ENCODE measurements at regions not wholly inside any gene's neighbourhood (a gene's known extent, or its start where the extent isn't known, plus 50 kb on each side); places are given as distances from the start of the nearest gene placed in this dataset.
"Not testable (repeated sequence)": the region's sequence is repeated elsewhere in the genome, so short reads cannot be mapped to it uniquely, and the experiment has no call there.

DNA sequence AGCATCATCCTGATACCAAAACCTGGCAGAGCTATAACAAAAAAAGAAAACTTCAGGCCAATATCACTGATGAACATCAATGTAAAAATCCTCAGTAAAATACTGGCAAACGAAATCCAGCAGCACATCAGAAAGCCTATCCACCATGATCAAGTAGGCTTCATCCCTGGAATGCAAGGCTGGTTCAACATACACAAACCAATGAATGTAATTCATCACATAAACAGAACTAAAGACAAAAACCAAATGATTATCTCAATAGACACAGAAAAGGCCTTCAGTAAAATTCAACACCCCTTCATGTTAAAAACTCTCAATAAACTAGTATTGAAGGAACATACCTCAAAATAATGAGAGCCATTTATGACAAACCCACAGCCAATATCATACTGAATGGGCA is 58.7 kb upstream of the SNRK start:
- H2BK5ac ChIP-seq (ENCODE audit: low read depth, low read length, poor library complexity); H2BK12ac ChIP-seq (ENCODE audit: low read length); H3K9ac ChIP-seq (ENCODE audit: low read length); H3K18ac ChIP-seq (ENCODE audit: low read length); H3K36me3 ChIP-seq (ENCODE audit: control insufficient read depth in 1 of 2, insufficient read depth in 2 of 2, low read length in 2 of 2); H4K12ac ChIP-seq (ENCODE audit: low read depth, low read length); H2BK120ac ChIP-seq (ENCODE audit: insufficient read depth, low read length, poor library complexity); H2AFZ ChIP-seq (ENCODE audit: insufficient read depth, low read length, poor library complexity); H3K79me2 ChIP-seq (ENCODE audit: control insufficient read depth, insufficient read depth, low read length, poor library complexity); H3K4me2 ChIP-seq (ENCODE audit: low read length); H3K23ac ChIP-seq (ENCODE audit: low read length); H4K91ac ChIP-seq (ENCODE audit: low read depth, low read length); H3K9me3 ChIP-seq (ENCODE audit: insufficient read depth, low read depth, low read length); H3K27ac ChIP-seq (ENCODE audit: low read depth, low read length); H3K4me3 ChIP-seq (ENCODE audit: low read depth, low read length); DNase-seq; H3K14ac ChIP-seq (ENCODE audit: low read length); H4K8ac ChIP-seq (ENCODE audit: low read depth, low read length); H3K4me1 ChIP-seq (ENCODE audit: control insufficient read depth in 1 of 2, insufficient read depth in 2 of 2, low read length in 2 of 2); H3K27me3 ChIP-seq (ENCODE audit: insufficient read depth, low read length); H2AK5ac ChIP-seq (ENCODE audit: low read length); H3K79me1 ChIP-seq (ENCODE audit: low read length); H3K4ac ChIP-seq (ENCODE audit: low read depth, low read length): not testable (repeated sequence)
- WGBS (ENCODE audit: extremely low coverage, insufficient coverage, insufficient read length) = no CpG with 5 or more reads among the region's 1 CpG

DNA sequence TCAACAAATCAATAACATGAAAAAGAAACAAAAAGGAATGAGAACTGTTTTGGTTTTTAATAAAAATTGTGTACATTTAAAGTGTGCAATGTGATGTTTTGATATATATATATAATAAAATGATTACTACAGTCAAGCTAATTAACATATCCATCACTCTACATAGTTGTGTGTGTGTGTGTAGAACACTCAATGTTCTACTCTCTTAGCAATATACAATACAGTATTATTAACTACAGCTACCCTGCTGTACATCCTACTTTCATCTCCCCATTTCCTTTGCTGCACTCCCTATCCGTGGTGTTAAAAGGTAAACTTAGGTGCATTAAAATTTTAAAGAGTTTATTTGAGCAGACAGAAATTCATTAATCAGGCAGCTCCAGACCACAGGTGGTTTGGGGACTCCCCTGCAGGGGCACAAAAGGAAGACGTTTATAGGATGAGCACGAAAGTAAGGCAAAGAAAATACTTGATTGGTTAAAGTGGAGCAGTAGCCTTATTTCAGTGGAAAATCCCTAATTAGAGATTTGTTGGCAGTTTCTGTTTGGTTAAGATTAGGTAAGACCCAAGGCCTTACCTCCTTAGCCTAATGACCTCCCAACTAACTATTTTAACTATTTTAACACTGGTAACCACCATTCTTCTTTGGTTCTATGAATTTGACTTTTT is 61.8 kb upstream of the SNRK start:
- Histone ChIP-seq H3K4me1 (ENCODE audit: control insufficient read depth in 1 of 2, insufficient read depth in 2 of 2, low read length in 2 of 2) (no peaks in the 10 kb centered on the region), H2BK5ac (ENCODE audit: low read depth, low read length, poor library complexity) (no peak overlapping the region), H3K18ac (ENCODE audit: low read length) (no peak overlapping the region), H3K79me2 (ENCODE audit: control insufficient read depth, insufficient read depth, low read length, poor library complexity) (no peaks in the 10 kb centered on the region), H3K9ac (ENCODE audit: low read length) (no peak overlapping the region), H3K79me1 (ENCODE audit: low read length) (no peaks in the 10 kb centered on the region), H2BK120ac (ENCODE audit: insufficient read depth, low read length, poor library complexity) (no peak overlapping the region), H3K4ac (ENCODE audit: low read depth, low read length) (no peak overlapping the region), H4K12ac (ENCODE audit: low read depth, low read length) (no peak overlapping the region), H2AK5ac (ENCODE audit: low read length) (no peak overlapping the region), H3K27me3 (ENCODE audit: insufficient read depth, low read length) (no peaks in the 10 kb centered on the region), H3K23ac (ENCODE audit: low read length) (no peak overlapping the region), H3K36me3 (ENCODE audit: control insufficient read depth in 1 of 2, insufficient read depth in 2 of 2, low read length in 2 of 2) (no peaks in the 10 kb centered on the region), H2BK12ac (ENCODE audit: low read length) (no peak overlapping the region), H3K9me3 (ENCODE audit: insufficient read depth, low read depth, low read length) (no peaks in the 10 kb centered on the region), H4K91ac (ENCODE audit: low read depth, low read length) (no peak overlapping the region), H2AFZ (ENCODE audit: insufficient read depth, low read length, poor library complexity) (no peak overlapping the region), H4K8ac (ENCODE audit: low read depth, low read length) (no peak overlapping the region), H3K27ac (ENCODE audit: low read depth, low read length) (no peak overlapping the region), H3K4me3 (ENCODE audit: low read depth, low read length) (no peak overlapping the region), H3K4me2 (ENCODE audit: low read length) (no peak overlapping the region), H3K14ac (ENCODE audit: low read length) (no peak overlapping the region)
- WGBS (ENCODE audit: extremely low coverage, insufficient coverage, insufficient read length) = no CpG with 5 or more reads among the region's 3 CpGs
- DNase-seq = no peak

DNA sequence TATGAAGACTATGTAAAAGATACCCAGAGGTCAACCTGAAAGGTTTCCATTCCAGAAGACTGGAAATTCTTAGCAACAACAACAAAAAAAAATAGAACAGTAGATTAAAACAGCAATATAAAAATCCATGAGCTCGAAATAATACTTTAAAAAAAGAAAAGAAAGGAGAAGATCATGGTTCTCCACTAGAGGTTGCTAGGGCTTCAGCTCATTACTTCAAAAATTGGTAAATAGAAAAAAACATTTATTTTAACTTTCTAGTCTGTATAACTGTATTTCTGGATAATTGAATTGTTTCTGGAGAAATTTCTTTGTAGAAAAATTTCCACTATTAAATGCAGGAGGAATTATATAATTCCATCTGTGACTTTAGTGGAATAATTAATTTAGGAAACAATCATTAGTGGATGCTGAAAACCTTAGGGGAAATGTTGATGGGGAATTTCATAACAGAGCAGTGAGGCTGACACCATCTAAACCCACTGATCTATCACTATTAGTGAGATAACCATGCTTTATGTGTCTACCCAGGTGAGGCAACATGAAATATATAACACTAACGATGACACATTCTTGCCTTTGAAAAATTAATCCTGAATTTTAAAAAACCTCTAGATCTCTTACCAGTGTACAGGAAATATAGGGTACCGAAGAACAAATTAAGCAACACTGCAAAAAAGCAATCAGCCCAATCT is 62.5 kb upstream of the SNRK start:
- H2BK120ac ChIP-seq (ENCODE audit: insufficient read depth, low read length, poor library complexity) = no peak overlapping the region
- no peaks in the 10 kb centered on the region for H3K36me3 ChIP-seq (ENCODE audit: control insufficient read depth in 1 of 2, insufficient read depth in 2 of 2, low read length in 2 of 2)
- H4K91ac ChIP-seq (ENCODE audit: low read depth, low read length) = no peak overlapping the region
- H3K9ac ChIP-seq (ENCODE audit: low read length) = no peak overlapping the region
- WGBS (ENCODE audit: extremely low coverage, insufficient coverage, insufficient read length) = no CpG with 5 or more reads among the region's 3 CpGs
- DNase-seq = no peak
- H4K8ac ChIP-seq (ENCODE audit: low read depth, low read length) = no peak overlapping the region
- no peak overlapping the region for H3K4ac ChIP-seq (ENCODE audit: low read depth, low read length)
- no peak overlapping the region for H3K4me2 ChIP-seq (ENCODE audit: low read length)
- no peak overlapping the region for H2BK12ac ChIP-seq (ENCODE audit: low read length)
- H3K4me3 ChIP-seq (ENCODE audit: low read depth, low read length) = no peak overlapping the region
- no peak overlapping the region for H3K18ac ChIP-seq (ENCODE audit: low read length)
- H4K12ac ChIP-seq (ENCODE audit: low read depth, low read length) = no peak overlapping the region
- H3K14ac ChIP-seq (ENCODE audit: low read length) = no peak overlapping the region
- H3K9me3 ChIP-seq (ENCODE audit: insufficient read depth, low read depth, low read length) = no peaks in the 10 kb centered on the region
- H3K27me3 ChIP-seq (ENCODE audit: insufficient read depth, low read length) = no peaks in the 10 kb centered on the region
- no peaks in the 10 kb centered on the region for H3K79me2 ChIP-seq (ENCODE audit: control insufficient read depth, insufficient read depth, low read length, poor library complexity)
- H3K79me1 ChIP-seq (ENCODE audit: low read length) = no peaks in the 10 kb centered on the region
- no peak overlapping the region for H3K23ac ChIP-seq (ENCODE audit: low read length)
- H3K4me1 ChIP-seq (ENCODE audit: control insufficient read depth in 1 of 2, insufficient read depth in 2 of 2, low read length in 2 of 2) = no peaks in the 10 kb centered on the region
- H2AK5ac ChIP-seq (ENCODE audit: low read length) = no peak overlapping the region
- no peak overlapping the region for H2BK5ac ChIP-seq (ENCODE audit: low read depth, low read length, poor library complexity)
- no peak overlapping the region for H2AFZ ChIP-seq (ENCODE audit: insufficient read depth, low read length, poor library complexity)
- H3K27ac ChIP-seq (ENCODE audit: low read depth, low read length) = no peak overlapping the region

DNA sequence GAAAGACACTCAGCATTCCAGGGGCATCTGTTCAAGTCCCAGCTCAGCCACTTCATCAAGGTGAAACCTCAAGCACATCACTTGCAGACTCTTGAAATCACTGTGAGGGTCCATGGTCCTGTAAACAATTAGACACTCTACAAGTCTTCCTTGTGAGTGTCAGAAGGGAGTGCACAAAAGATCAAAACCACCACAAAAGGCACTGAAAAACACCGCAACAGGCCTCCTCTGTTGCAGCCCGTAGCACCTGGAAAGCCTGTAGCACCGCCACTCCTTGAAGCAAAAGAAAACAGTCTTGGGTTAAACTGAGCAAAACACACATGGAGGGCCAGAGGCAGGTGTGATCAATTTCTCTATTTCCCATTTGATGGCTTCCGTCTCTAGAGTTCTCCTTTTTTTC is 63.8 kb upstream of the SNRK start:
- Histone ChIP-seq H3K9me3 (ENCODE audit: insufficient read depth, low read depth, low read length) (no peaks in the 10 kb centered on the region), H4K12ac (ENCODE audit: low read depth, low read length) (no peak overlapping the region), H3K18ac (ENCODE audit: low read length) (no peak overlapping the region), H3K14ac (ENCODE audit: low read length) (no peak overlapping the region), H3K27me3 (ENCODE audit: insufficient read depth, low read length) (no peaks in the 10 kb centered on the region), H3K27ac (ENCODE audit: low read depth, low read length) (no peak overlapping the region), H2BK120ac (ENCODE audit: insufficient read depth, low read length, poor library complexity) (no peak overlapping the region), H2AFZ (ENCODE audit: insufficient read depth, low read length, poor library complexity) (no peak overlapping the region), H3K23ac (ENCODE audit: low read length) (no peak overlapping the region), H3K4ac (ENCODE audit: low read depth, low read length) (no peak overlapping the region), H3K4me3 (ENCODE audit: low read depth, low read length) (no peak overlapping the region), H2BK5ac (ENCODE audit: low read depth, low read length, poor library complexity) (no peak overlapping the region), H3K36me3 (ENCODE audit: control insufficient read depth in 1 of 2, insufficient read depth in 2 of 2, low read length in 2 of 2) (no peaks in the 10 kb centered on the region), H3K4me1 (ENCODE audit: control insufficient read depth in 1 of 2, insufficient read depth in 2 of 2, low read length in 2 of 2) (no peaks in the 10 kb centered on the region), H2AK5ac (ENCODE audit: low read length) (no peak overlapping the region), H3K79me2 (ENCODE audit: control insufficient read depth, insufficient read depth, low read length, poor library complexity) (no peaks in the 10 kb centered on the region), H4K91ac (ENCODE audit: low read depth, low read length) (no peak overlapping the region), H3K9ac (ENCODE audit: low read length) (no peak overlapping the region), H3K79me1 (ENCODE audit: low read length) (no peaks in the 10 kb centered on the region), H4K8ac (ENCODE audit: low read depth, low read length) (no peak overlapping the region), H2BK12ac (ENCODE audit: low read length) (no peak overlapping the region), H3K4me2 (ENCODE audit: low read length) (no peak overlapping the region)
- DNase-seq = no peak
- no CpG with 5 or more reads among the region's 4 CpGs for WGBS (ENCODE audit: extremely low coverage, insufficient coverage, insufficient read length)
